ENCODE measurements at regions not wholly inside any gene's neighbourhood (a gene's known extent, or its start where the extent isn't known, plus 50 kb on each side); places are given as distances from the start of the nearest gene placed in this dataset.

GRCh38 chr6:140464720-140465119 is 1090.3 kb upstream of the CITED2 start:
- WGBS: 90% methylated on average over 3 of the region's 3 CpGs
- Histone ChIP-seq H3K27me3 (no peaks in the 10 kb centered on the region), H3K4me3 (no peak overlapping the region), H3K4me1 (peaks cover 18% of the 10 kb centered on the region), H3K36me3 (no peaks in the 10 kb centered on the region), H3K27ac (no peak overlapping the region), H3K9me3 (no peaks in the 10 kb centered on the region)
- TF ChIP-seq EP300 (IDR thresholded peaks at IDR 0.05) (no peak), POLR2A (IDR thresholded peaks at IDR 0.05) (no peak), POLR2AphosphoS5 (IDR thresholded peaks at IDR 0.05) (no peak), CTCF (IDR thresholded peaks at IDR 0.05) (no peak)
- DNase-seq (ENCODE audit: low spot score in 2 of 2): no peak

- TF ChIP-seq POLR2AphosphoS5 (IDR thresholded peaks at IDR 0.05) (no peak), EP300 (IDR thresholded peaks at IDR 0.05) (no peak), POLR2A (IDR thresholded peaks at IDR 0.05) (no peak), CTCF (IDR thresholded peaks at IDR 0.05) (no peak)
- 49% methylated on average over 2 of the region's 2 CpGs for WGBS
Observed at GRCh38 chr6:140463312-140463710, 1088.9 kb upstream of the CITED2 start.

GRCh38 chr6:140462453-140463311 is 1088.2 kb upstream of the CITED2 start:
- H3K4me3 ChIP-seq: no peak overlapping the region
- peak overlapping the region; percentile 56 for H3K27ac ChIP-seq
- H3K4me1 ChIP-seq: peaks cover 18% of the 10 kb centered on the region
- no peaks in the 10 kb centered on the region for H3K9me3 ChIP-seq
- no peaks in the 10 kb centered on the region for H3K27me3 ChIP-seq
- TF ChIP-seq EP300 (IDR thresholded peaks at IDR 0.05): no peak
- peak in 1 of 3 donors; percentile 26 for TF ChIP-seq POLR2AphosphoS5 (IDR thresholded peaks at IDR 0.05)
- DNase-seq (ENCODE audit: low spot score in 2 of 2): no peak
- 20% methylated on average over 3 of the region's 3 CpGs for WGBS
- H3K36me3 ChIP-seq: no peaks in the 10 kb centered on the region

More at GRCh38 chr6:140463312-140463710, 1088.9 kb upstream of the CITED2 start:
- no peak overlapping the region for H3K4me3 ChIP-seq
- no peaks in the 10 kb centered on the region for H3K36me3 ChIP-seq
- no peaks in the 10 kb centered on the region for H3K27me3 ChIP-seq
- peaks cover 18% of the 10 kb centered on the region for H3K4me1 ChIP-seq
- no peak for DNase-seq (ENCODE audit: low spot score in 2 of 2)
- peak overlapping the region; percentile 56 for H3K27ac ChIP-seq
- H3K9me3 ChIP-seq: no peaks in the 10 kb centered on the region

GRCh38 chr6:140462076-140462452 is 1087.6 kb upstream of the CITED2 start:
- Histone ChIP-seq H3K4me3 (no peak overlapping the region), H3K27me3 (no peaks in the 10 kb centered on the region), H3K27ac (peak overlapping the region; percentile 56), H3K9me3 (no peaks in the 10 kb centered on the region), H3K4me1 (peaks cover 18% of the 10 kb centered on the region), H3K36me3 (no peaks in the 10 kb centered on the region)
- DNase-seq (ENCODE audit: low spot score in 2 of 2): no peak
- no peak for TF ChIP-seq EP300 (IDR thresholded peaks at IDR 0.05)
- TF ChIP-seq CTCF (IDR thresholded peaks at IDR 0.05): no peak
- no peak for TF ChIP-seq POLR2AphosphoS5 (IDR thresholded peaks at IDR 0.05)
- no peak for TF ChIP-seq POLR2A (IDR thresholded peaks at IDR 0.05)

GRCh38 chr6:140460267-140460666 is 1085.8 kb upstream of the CITED2 start:
- 71% methylated on average over 1 of the region's 1 CpG for WGBS
- H3K27ac ChIP-seq: no peak overlapping the region
- no peak for TF ChIP-seq EP300 (IDR thresholded peaks at IDR 0.05)
- TF ChIP-seq POLR2A (IDR thresholded peaks at IDR 0.05): no peak
- no peak for TF ChIP-seq CTCF (IDR thresholded peaks at IDR 0.05)
- TF ChIP-seq POLR2AphosphoS5 (IDR thresholded peaks at IDR 0.05): no peak
- no peaks in the 10 kb centered on the region for H3K27me3 ChIP-seq
- DNase-seq (ENCODE audit: low spot score in 2 of 2): no peak
- peaks cover 18% of the 10 kb centered on the region for H3K4me1 ChIP-seq
- no peaks in the 10 kb centered on the region for H3K36me3 ChIP-seq
- no peak overlapping the region for H3K4me3 ChIP-seq
- no peaks in the 10 kb centered on the region for H3K9me3 ChIP-seq
